ENCODE measurements at regions not wholly inside any gene's neighbourhood (a gene's known extent, or its start where the extent isn't known, plus 50 kb on each side); places are given as distances from the start of the nearest gene placed in this dataset.

GRCh38 chr5:39801306-39801705, 376.5 kb upstream of the DAB2 start:
- H3K4me3 ChIP-seq (ENCODE audit: low read depth, low read length): no peak overlapping the region
- TF ChIP-seq CTCF (IDR thresholded peaks at IDR 0.05; ENCODE audit: insufficient read depth, low read length, severe bottlenecking): no peak
- no peaks in the 10 kb centered on the region for H3K36me3 ChIP-seq (ENCODE audit: control insufficient read depth, insufficient read depth, low read length)
- no peaks in the 10 kb centered on the region for H3K27me3 ChIP-seq (ENCODE audit: control insufficient read depth, insufficient read depth, low read length)
- no peak for FAIRE-seq
- DNase-seq (ENCODE audit: low read depth): no peak

- H3K4me3 ChIP-seq (ENCODE audit: low read depth, low read length): no peak overlapping the region
- no peaks in the 10 kb centered on the region for H3K27me3 ChIP-seq (ENCODE audit: control insufficient read depth, insufficient read depth, low read length)
- DNase-seq (ENCODE audit: low read depth) (no peak), FAIRE-seq (no peak)
- no peaks in the 10 kb centered on the region for H3K36me3 ChIP-seq (ENCODE audit: control insufficient read depth, insufficient read depth, low read length)
- no peak for TF ChIP-seq CTCF (IDR thresholded peaks at IDR 0.05; ENCODE audit: insufficient read depth, low read length, severe bottlenecking)
Measured at GRCh38 chr5:39800042-39800601, 375.3 kb upstream of the DAB2 start.

GRCh38 chr5:39799242-39799641, 374.5 kb upstream of the DAB2 start:
- H3K4me3 ChIP-seq (ENCODE audit: low read depth, low read length): no peak overlapping the region
- no peak for TF ChIP-seq CTCF (IDR thresholded peaks at IDR 0.05; ENCODE audit: insufficient read depth, low read length, severe bottlenecking)
- H3K27me3 ChIP-seq (ENCODE audit: control insufficient read depth, insufficient read depth, low read length): no peaks in the 10 kb centered on the region
- no peak for FAIRE-seq
- DNase-seq (ENCODE audit: low read depth): no peak
- H3K36me3 ChIP-seq (ENCODE audit: control insufficient read depth, insufficient read depth, low read length): no peaks in the 10 kb centered on the region

GRCh38 chr5:39794513-39795210, 369.9 kb upstream of the DAB2 start:
- TF ChIP-seq CTCF (IDR thresholded peaks at IDR 0.05; ENCODE audit: insufficient read depth, low read length, severe bottlenecking): no peak
- no peak overlapping the region for H3K4me3 ChIP-seq (ENCODE audit: low read depth, low read length)
- DNase-seq (ENCODE audit: low read depth) (no peak), FAIRE-seq (no peak)
- H3K27me3 ChIP-seq (ENCODE audit: control insufficient read depth, insufficient read depth, low read length): no peaks in the 10 kb centered on the region
- no peaks in the 10 kb centered on the region for H3K36me3 ChIP-seq (ENCODE audit: control insufficient read depth, insufficient read depth, low read length)

GRCh38 chr5:39785410-39785809, 360.6 kb upstream of the DAB2 start:
- no peak for DNase-seq (ENCODE audit: low read depth)
- no peak for TF ChIP-seq CTCF (IDR thresholded peaks at IDR 0.05; ENCODE audit: insufficient read depth, low read length, severe bottlenecking)
- no peak overlapping the region for H3K4me3 ChIP-seq (ENCODE audit: low read depth, low read length)
- no peaks in the 10 kb centered on the region for H3K36me3 ChIP-seq (ENCODE audit: control insufficient read depth, insufficient read depth, low read length)
- no peak for FAIRE-seq
- H3K27me3 ChIP-seq (ENCODE audit: control insufficient read depth, insufficient read depth, low read length): no peaks in the 10 kb centered on the region

Data from bronchial epithelial cell (primary cell).